Neural cell (in vitro differentiated cells): ENCODE measurements at regions not wholly inside any gene's neighbourhood (a gene's known extent, or its start where the extent isn't known, plus 50 kb on each side); places are given as distances from the start of the nearest gene placed in this dataset.

Source experiments
- H2AFZ ChIP-seq: fragments of 200-600, 300-800 bp; sonication (generic), shearing (Covaris generic); 2 replicates; pipeline ENCODE4 v1.6.0; 2014; ENCODE audit warnings: low read depth, mild to moderate bottlenecking, antibody characterized with exemption, low read length, moderate library complexity
- H3F3A ChIP-seq: fragments of 200-600 bp; shearing (Covaris generic); 2 replicates; pipeline ENCODE4 v1.6.1; 2016; ENCODE audit warnings: mild to moderate bottlenecking, moderate library complexity, mixed read lengths, antibody characterized with exemption, low read length; ENCODE audit not compliant: insufficient read depth, poor library complexity, severe bottlenecking
- H3K27ac ChIP-seq: fragments of 200-600, 300-800 bp; sonication (generic), shearing (Covaris generic); 2 replicates; pipeline ENCODE4 v1.5.1; 2014; ENCODE audit warnings: mild to moderate bottlenecking, low read length, moderate library complexity
- H3K27me3 ChIP-seq: fragments of 300-800, 200-600 bp; sonication (generic), shearing (Covaris generic); 2 replicates; pipeline ENCODE4 v1.6.0; 2014; ENCODE audit warnings: mild to moderate bottlenecking, low read depth, low read length, moderate library complexity; ENCODE audit not compliant: insufficient read depth
- H3K36me3 ChIP-seq: fragments of 300-800, 200-600 bp; sonication (generic), shearing (Covaris generic); 2 replicates; pipeline ENCODE4 v1.5.1; 2014; ENCODE audit warnings: mild to moderate bottlenecking, antibody characterized with exemption, low read length, moderate library complexity; ENCODE audit not compliant: insufficient read depth
- H3K4me2 ChIP-seq: fragments of 300-800, 200-600 bp; sonication (generic), shearing (Covaris generic); 2 replicates; pipeline ENCODE4 v1.6.0; 2014; ENCODE audit warnings: mild to moderate bottlenecking, low read length
- H3K4me3 ChIP-seq: fragments of 300-800, 200-600 bp; sonication (generic), shearing (Covaris generic); 2 replicates; pipeline ENCODE4 v1.5.1; 2014; ENCODE audit warnings: mild to moderate bottlenecking, low read length, moderate library complexity
- H3K79me2 ChIP-seq: fragments of 200-600 bp; shearing (Covaris generic); replicated peaks from 2 replicates; pipeline ENCODE4 v1.6.0; 2014; ENCODE audit warnings: mild to moderate bottlenecking, low read length, moderate library complexity; ENCODE audit not compliant: insufficient read depth
- H3K9ac ChIP-seq: fragments of 300-800, 200-600 bp; sonication (generic), shearing (Covaris generic); 2 replicates; pipeline ENCODE4 v1.6.1; 2016; ENCODE audit warnings: mild to moderate bottlenecking, low read length, mixed read lengths
- H3K9me2 ChIP-seq: fragments of 200-600 bp; shearing (Covaris generic); 2 replicates; pipeline ENCODE4 v1.6.1; 2016; ENCODE audit warnings: mild to moderate bottlenecking, low read length, mixed read lengths; ENCODE audit not compliant: insufficient read depth
- H3K9me3 ChIP-seq: fragments of 200-600, 300-800 bp; sonication (generic), shearing (Covaris generic); 2 replicates; pipeline ENCODE4 v1.6.1; 2016; ENCODE audit warnings: mild to moderate bottlenecking, mixed run types, low read length, moderate library complexity, mixed read lengths
- H4K20me1 ChIP-seq: fragments of 200-600 bp; shearing (Covaris generic); 2 replicates; pipeline ENCODE4 v1.6.1; 2016; ENCODE audit warnings: mild to moderate bottlenecking, mixed run types; ENCODE audit not compliant: insufficient read depth
- EP300 ChIP-seq: fragments of 450-650 bp; conservative IDR thresholded peaks from 2 replicates; pipeline ENCODE4 v1.6.1; 2014; ENCODE audit warnings: antibody characterized with exemption, mild to moderate bottlenecking, moderate library complexity; ENCODE audit not compliant: poor library complexity, severe bottlenecking
- EZH2 ChIP-seq: fragments of 200-600, 300-800 bp; shearing (Covaris generic), sonication (generic); IDR thresholded peaks from 2 replicates; pipeline ENCODE4 v1.6.1; 2014; ENCODE audit warnings: antibody characterized with exemption, low read length, borderline replicate concordance, mild to moderate bottlenecking; ENCODE audit not compliant: insufficient read depth, poor library complexity, severe bottlenecking
- MXI1 ChIP-seq: fragments of 450-650 bp; conservative IDR thresholded peaks from 2 replicates; pipeline ENCODE4 v1.6.1; 2014; ENCODE audit warnings: antibody characterized with exemption, mild to moderate bottlenecking; ENCODE audit not compliant: poor library complexity, severe bottlenecking
- POLR2AphosphoS5 ChIP-seq: IDR thresholded peaks from 2 replicates; pipeline ENCODE4 v1.6.1; 2012
- RAD21 ChIP-seq: fragments of 450-650 bp; conservative IDR thresholded peaks from 2 replicates; pipeline ENCODE4 v1.6.1; 2014; ENCODE audit warnings: antibody characterized with exemption, mild to moderate bottlenecking, moderate library complexity
- REST ChIP-seq: IDR thresholded peaks from 2 replicates; pipeline ENCODE4 v1.6.1; 2012; ENCODE audit warnings: borderline replicate concordance
- SMC3 ChIP-seq: fragments of 450-650 bp; conservative IDR thresholded peaks from 2 replicates; pipeline ENCODE4 v1.6.1; 2014; ENCODE audit warnings: antibody characterized with exemption, mild to moderate bottlenecking, moderate library complexity; ENCODE audit not compliant: poor library complexity
- TAF1 ChIP-seq: IDR thresholded peaks from 2 replicates; pipeline ENCODE4 v1.6.1; 2012; ENCODE audit warnings: low read depth
- TF ChIP-seq, protein P1 (sequence below): fragments of 450-650 bp; IDR thresholded peaks from 2 replicates; pipeline ENCODE4 v1.5.1; 2014; ENCODE audit warnings: antibody characterized with exemption, mild to moderate bottlenecking, moderate library complexity; ENCODE audit not compliant: poor library complexity, severe bottlenecking

- H3K36me3 ChIP-seq, result no peaks in the 10 kb centered on the region
- no peaks in the 10 kb centered on the region for H3K9me3 ChIP-seq
- peaks cover 4% of the 10 kb centered on the region for H3F3A ChIP-seq
- H3K79me2 ChIP-seq, result no peaks in the 10 kb centered on the region
- no peak overlapping the region for H3K27ac ChIP-seq
- H4K20me1 ChIP-seq, result no peaks in the 10 kb centered on the region
- no peak overlapping the region for H3K9ac ChIP-seq
- no peaks in the 10 kb centered on the region for H3K9me2 ChIP-seq
- H3K4me2 ChIP-seq, result no peak overlapping the region
- H3K4me3 ChIP-seq, result no peak overlapping the region
- H2AFZ ChIP-seq, result no peak overlapping the region
- H3K27me3 ChIP-seq, result no peaks in the 10 kb centered on the region
- TF ChIP-seq SMC3 (no peak), REST (no peak), EP300 (no peak), TAF1 (no peak), MXI1 (no peak), RAD21 (no peak), EZH2 (no peak), POLR2AphosphoS5 (no peak)
- TF ChIP-seq, protein P1, sequence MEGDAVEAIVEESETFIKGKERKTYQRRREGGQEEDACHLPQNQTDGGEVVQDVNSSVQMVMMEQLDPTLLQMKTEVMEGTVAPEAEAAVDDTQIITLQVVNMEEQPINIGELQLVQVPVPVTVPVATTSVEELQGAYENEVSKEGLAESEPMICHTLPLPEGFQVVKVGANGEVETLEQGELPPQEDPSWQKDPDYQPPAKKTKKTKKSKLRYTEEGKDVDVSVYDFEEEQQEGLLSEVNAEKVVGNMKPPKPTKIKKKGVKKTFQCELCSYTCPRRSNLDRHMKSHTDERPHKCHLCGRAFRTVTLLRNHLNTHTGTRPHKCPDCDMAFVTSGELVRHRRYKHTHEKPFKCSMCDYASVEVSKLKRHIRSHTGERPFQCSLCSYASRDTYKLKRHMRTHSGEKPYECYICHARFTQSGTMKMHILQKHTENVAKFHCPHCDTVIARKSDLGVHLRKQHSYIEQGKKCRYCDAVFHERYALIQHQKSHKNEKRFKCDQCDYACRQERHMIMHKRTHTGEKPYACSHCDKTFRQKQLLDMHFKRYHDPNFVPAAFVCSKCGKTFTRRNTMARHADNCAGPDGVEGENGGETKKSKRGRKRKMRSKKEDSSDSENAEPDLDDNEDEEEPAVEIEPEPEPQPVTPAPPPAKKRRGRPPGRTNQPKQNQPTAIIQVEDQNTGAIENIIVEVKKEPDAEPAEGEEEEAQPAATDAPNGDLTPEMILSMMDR, result no peak
Observed at GRCh38 chr6:115717062-115717461, 343.6 kb downstream of the FRK start.

DNA sequence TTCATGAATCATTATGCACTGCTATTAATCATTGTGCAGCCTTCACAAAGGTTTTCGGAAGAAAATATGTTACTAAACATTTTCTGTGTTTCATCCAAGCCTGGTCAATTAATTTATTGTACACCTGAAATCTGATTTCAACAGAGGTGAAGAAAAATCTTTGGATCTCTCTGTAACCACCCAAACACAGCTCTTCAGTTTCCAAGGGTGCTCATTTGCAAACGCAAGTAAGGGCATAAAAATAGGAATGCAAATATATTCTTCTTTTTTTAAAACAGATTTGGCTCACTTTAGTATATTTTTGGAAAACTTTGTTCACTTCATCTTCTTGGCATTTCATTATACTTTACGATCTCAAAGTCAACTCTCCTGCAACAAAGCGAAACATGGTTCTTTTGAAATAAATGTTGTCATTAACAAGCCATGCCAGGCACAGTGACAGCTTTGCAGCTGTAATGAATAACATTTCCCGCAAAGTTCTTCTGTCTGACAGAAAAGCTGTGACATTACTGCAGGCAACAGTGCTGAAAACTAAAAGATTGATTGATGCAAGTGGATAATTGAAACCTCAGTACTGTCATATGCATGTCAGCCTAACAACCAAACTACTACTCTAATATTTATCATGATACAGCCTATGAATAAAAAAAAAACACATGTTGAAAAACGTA, 348.3 kb downstream of the FRK start:
- H3K4me3 ChIP-seq, result no peak overlapping the region
- peaks cover 4% of the 10 kb centered on the region for H3F3A ChIP-seq
- no peaks in the 10 kb centered on the region for H3K27me3 ChIP-seq
- no peaks in the 10 kb centered on the region for H4K20me1 ChIP-seq
- H3K36me3 ChIP-seq, result no peaks in the 10 kb centered on the region
- H3K79me2 ChIP-seq, result no peaks in the 10 kb centered on the region
- H3K9me2 ChIP-seq, result no peaks in the 10 kb centered on the region
- no peaks in the 10 kb centered on the region for H3K9me3 ChIP-seq
- no peak overlapping the region for H3K27ac ChIP-seq
- H3K4me2 ChIP-seq, result no peak overlapping the region
- H3K9ac ChIP-seq, result no peak overlapping the region
- TF ChIP-seq MXI1, result peak; percentile 23
- no peak for TF ChIP-seq EZH2
- peak; percentile 100 for TF ChIP-seq EP300
- TF ChIP-seq RAD21, result peak; percentile 25
- no peak for TF ChIP-seq TAF1
- peak; percentile 43 for TF ChIP-seq REST
- TF ChIP-seq SMC3, result peak; percentile 40
- TF ChIP-seq, protein P1, result no peak
- TF ChIP-seq POLR2AphosphoS5, result peak; percentile 97
- no peak overlapping the region for H2AFZ ChIP-seq
